GM04503 (cell line): ENCODE measurements at regions not wholly inside any gene's neighbourhood (a gene's known extent, or its start where the extent isn't known, plus 50 kb on each side); places are given as distances from the start of the nearest gene placed in this dataset.
"Not testable (repeated sequence)": the region's sequence is repeated elsewhere in the genome, so short reads cannot be mapped to it uniquely, and the experiment has no call there.

ENCODE experiments used
- DNase-seq: peaks from one replicate; pipeline ENCODE4 v3.0.0-alpha.2; 2012; ENCODE audit warnings: low read depth

- DNase-seq: peak; percentile 18
Measured at GRCh38 chr15:36075333-36075732, 504.1 kb upstream of the CDIN1 start.

DNA sequence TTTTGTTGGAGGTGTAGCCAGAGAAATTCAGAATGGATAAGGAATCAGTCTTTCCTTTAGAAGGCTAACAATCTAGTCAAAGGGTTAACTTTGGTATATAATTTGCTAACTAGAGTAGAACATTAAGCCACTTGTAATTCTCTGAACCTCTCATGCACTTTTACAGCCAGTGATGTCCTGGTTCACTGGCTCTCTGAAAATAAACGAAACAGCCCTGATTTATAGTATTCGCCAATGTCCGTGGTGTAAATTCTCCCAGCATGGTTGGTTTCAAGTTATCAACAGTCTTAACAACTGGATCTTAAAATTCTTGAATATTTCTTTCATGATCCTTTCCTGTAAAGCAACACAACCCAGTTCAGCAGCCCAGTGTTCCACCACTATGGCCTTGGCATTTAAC, 500.4 kb upstream of the CDIN1 start:
- DNase-seq: no peak

- DNase-seq: no peak
Measured at GRCh38 chr15:36080759-36081158, 498.7 kb upstream of the CDIN1 start.

DNA sequence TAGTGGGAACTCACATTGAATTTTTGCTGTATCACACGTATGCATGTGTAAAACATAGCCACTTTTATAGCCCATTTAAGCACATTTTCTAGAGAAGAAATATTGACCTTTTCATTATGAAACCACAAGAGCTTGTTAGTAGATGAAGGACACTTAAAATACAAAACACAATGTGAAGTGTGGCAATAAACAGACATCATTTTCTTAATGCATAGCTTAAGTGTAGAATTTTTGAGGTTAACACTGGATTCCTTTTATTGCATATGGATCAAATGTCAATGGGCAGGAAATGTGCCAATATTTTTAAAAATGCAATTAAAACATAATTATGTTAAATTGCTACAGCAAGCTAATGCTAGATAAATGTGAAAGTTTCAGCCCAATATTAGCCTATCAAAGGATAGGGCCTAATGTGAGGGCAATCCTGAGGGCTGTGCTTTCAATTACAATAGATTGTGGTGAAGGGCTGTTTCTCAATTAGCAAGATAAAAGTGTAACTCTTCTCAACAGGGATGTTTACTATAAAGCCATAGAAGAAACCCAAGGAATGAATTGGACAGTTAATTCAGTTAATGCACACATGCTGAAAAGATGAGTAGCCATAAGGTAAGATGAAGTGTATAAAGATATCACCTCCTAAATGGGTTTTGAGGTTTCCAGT, 489.0 kb upstream of the CDIN1 start:
- DNase-seq: no peak

GRCh38 chr15:36106640-36107335, 472.6 kb upstream of the CDIN1 start:
- no peak for DNase-seq

- no peak for DNase-seq
Measured at GRCh38 chr15:36108541-36108940, 470.9 kb upstream of the CDIN1 start.

DNA sequence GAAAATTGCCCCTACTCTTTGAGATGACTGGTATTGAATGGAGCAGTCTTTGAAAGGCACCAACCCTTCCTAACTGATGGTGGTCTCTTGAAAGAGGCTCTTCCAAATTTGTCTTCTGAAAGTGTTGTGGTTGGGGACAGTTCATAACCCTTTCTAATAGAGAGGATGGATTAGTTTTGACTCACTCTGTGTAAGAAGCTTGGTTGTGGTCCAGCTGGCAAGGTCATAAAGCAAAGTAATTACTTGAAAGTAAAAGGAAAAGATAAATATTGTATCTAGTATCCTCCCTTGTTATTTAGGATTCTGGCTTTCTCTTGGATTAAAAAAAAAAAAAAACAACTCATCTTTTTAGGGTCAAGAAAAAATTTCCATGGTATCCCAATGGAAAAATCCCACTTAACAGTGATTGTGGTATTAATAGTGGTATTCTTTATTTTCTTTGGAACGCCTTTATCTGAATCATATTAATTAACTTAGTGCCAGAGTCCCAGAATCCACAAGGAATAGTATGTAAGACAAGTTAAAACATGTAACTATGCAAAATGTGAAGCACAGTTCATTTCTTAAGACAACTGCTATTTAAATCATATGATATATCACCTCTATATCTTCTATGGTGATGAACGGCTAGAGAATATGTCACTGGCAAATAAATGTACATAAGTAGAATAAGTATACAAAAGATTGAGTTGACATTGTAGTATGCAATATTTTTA, 469.3 kb upstream of the CDIN1 start:
- DNase-seq: peak; percentile 45

DNA sequence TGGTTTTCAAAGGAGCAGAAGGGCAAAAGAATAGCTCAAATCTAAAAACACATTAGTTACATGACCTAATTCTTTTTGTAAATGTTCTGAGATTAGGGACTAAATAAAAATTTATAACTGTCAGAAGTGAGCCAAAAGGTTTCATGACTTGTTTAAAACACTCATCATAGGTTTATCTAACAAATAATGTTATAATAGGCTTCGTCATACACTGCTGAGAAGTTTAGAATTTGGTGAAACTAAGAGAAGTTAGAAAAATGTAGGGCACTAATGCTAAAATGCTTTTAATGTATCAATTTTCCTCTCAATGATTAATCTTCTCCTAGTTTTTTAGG, 468.8 kb upstream of the CDIN1 start:
- DNase-seq: no peak

- no peak for DNase-seq
Measured at GRCh38 chr15:36117296-36117787, 462.1 kb upstream of the CDIN1 start.

- no peak for DNase-seq
Measured at GRCh38 chr15:36126194-36126593, 453.2 kb upstream of the CDIN1 start.

DNA sequence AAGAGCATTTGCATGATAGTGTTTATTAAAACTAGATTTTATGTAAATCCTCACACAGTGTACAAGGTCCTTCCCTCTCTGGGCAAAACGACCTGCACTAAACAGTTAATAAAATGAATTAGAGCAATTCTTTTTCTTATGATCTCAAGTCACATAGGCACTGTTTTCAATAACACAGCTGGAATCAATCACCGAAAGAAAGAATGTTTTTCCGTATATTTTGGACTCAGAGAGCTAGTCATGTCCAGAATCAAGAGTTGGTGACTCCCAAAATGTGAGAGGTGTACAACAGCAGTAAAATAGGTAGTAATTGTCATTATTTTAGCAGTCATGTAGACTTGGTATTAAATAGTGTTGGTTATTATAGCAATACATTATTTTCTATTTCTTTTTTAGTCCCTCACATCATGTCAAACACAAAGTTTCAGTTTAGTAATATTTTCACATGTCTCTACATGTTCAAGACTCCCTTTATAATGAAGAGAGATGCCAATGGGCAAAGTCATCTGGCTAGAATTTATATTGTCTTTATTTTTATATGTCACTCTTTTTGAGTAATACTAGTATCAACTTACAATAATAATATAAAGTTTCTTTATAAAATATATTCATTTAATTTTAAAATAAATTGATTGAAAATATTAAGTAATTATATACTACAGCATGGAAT, 448.6 kb upstream of the CDIN1 start:
- no peak for DNase-seq

GRCh38 chr15:36133742-36134141, 445.7 kb upstream of the CDIN1 start:
- DNase-seq: no peak

- no peak for DNase-seq
Measured at GRCh38 chr15:36136049-36136448, 443.4 kb upstream of the CDIN1 start.

DNA sequence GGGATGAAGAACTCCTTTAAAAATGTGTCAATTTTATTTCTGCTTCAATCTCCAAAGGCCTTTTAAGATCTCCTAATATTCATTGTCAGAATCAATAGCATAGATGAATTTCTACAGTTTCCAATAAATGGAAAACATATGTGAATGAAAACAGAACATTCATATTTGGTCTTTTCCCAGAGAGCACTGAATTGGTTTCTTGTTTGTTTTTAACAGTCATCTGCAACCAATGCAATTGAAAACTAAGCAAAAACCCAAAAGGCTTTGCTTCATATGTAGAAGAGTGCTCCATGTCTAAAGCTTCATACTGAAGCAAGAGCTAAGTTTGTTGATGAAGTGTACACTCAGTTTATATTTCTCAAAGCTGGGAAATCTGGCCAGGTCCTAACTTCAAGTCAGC, 426.5 kb upstream of the CDIN1 start:
- no peak for DNase-seq

GRCh38 chr15:36156879-36157427, 422.5 kb upstream of the CDIN1 start:
- DNase-seq: peak; percentile 64

DNA sequence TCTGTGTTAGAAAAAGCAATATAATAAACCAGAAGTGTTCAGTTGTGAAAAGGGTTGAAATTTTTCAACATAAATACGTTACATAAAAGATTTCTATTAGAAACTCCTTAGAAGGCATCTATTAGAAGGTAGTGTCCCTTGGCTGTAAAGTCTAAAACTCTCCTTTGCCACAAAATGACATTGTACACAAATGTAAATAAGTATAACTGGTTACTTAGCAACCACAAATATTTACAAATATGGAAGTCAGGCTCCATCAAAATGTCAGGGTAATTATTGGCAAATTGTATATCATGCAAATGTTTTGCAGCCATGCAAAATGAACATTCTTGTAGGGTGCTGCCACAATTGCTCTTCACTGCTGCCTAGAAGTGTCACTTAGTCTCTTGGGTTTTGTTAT, 419.1 kb upstream of the CDIN1 start:
- DNase-seq: no peak

DNA sequence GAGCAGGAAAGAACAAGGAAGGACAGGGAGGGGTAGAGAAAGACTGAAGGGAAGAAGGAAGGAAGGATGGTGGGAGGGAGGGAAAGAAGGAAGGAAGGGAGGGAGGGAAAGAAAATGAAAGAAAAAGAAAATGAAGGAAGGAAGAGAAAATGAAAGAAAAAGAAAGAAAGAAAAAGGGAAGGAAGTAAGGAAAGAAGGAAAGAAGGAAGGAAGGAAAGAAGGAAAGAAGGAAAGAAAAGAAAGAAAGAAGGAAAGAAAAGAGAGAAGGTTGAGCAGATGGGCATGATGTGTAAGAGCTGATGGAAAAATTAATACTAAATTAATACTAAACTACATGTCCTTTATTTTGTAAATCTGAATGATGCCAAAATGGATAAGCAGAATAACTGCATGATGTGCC, 418.3 kb upstream of the CDIN1 start:
- DNase-seq: no peak

- peak; percentile 55 for DNase-seq
Measured at GRCh38 chr15:36161771-36162212, 417.6 kb upstream of the CDIN1 start.

DNA sequence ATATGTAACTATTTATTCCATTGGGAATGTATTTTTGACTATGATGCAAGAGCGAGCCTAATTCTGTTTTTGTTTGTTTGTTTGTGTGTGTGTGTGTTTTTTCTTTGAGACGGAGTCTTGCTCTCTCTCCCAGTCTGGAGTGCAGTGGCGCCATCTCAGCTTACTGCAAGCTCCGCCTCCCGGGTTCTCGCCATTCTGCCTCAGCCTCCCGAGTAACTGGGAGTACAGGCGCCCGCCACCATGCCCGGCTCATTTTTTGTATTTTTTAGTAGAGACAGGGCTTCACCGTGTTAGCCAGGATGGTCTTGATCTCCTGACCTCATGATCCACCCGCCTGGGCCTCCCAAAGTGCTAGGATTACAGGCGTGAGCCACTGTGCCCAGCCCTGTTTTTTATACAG, 415.4 kb upstream of the CDIN1 start:
- DNase-seq: not testable (repeated sequence)

DNA sequence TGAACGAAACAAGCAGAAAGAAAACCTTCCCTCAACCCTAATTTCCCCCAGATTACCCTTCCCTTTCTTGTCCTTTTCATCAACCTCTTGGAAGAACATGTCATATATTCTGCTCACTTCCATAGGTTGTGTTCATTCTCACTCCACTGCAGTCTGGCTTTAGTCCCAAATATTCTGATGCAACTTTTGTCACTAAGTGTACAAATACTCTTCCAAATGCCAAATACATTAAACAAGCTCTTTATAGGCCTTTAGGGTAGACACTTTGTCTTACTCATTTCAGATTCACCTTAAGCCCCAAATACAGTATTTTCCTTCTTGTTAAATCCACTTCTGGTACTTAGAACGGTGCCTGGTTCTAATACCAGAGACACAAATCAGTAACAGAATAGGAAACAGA, 406.5 kb upstream of the CDIN1 start:
- DNase-seq: no peak

DNA sequence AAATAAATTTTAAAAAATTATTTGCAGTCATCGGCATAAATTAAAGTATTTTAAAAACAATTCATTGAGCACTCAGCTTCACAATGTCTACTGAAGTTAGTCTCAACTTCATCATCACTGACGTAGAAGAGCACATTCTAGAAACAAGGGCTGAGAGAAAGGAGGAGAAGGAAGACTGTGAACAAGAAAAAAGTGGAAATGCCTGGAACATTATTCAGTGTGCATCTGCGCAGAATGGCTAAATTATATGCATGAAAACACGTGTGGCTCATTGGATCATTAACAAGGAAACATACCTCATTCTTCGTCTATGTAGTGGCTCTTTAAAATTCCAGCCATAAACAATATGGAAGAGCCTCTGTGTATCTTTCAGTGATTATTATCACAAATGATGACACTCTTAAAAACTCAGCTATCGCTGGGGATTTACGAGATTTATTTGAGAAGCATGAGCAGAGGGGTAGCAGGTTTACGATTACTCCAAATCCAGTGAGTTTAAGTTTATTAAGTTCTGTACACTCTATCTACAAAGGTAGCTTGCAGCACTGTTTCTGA, 404.2 kb upstream of the CDIN1 start:
- DNase-seq: no peak

DNA sequence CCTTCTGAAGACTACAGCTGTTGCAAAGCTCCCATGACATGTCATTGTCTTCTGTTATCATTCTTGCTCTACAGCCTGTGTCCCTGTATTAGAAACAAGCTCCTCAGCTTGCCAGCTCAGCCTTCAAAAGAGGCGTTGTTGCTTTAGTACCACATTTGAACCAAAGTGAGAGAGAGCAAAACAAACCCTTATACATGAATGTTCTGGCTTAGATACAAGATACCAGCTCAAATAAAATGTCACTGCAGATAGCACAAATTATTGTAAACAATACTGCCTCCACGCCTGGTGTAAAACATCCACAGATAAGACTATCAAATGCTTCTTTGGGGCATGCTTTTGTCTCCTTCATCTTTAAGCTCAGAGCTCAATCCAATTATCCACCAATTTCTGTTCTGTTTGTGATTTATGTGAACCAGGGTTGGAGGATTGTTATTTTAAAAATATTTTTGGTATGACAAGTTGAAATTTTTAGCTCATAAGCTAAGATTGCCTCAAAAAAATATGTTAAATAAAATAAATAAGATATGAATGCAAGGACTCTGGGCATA, 403.6 kb upstream of the CDIN1 start:
- DNase-seq: no peak
